H1 (cell line): ENCODE measurements at regions not wholly inside any gene's neighbourhood (a gene's known extent, or its start where the extent isn't known, plus 50 kb on each side); places are given as distances from the start of the nearest gene placed in this dataset.

Experiments
- BACH1 ChIP-seq: IDR thresholded peaks from 2 replicates; pipeline ENCODE4 v1.6.1; 2012; ENCODE audit warnings: low read length, improper control_type of control experiment
- KDM4A ChIP-seq: IDR thresholded peaks from one replicate; pipeline ENCODE4 v1.7.1; 2012; ENCODE audit warnings: low read depth, mild to moderate bottlenecking, moderate library complexity, low read length, inconsistent platforms; ENCODE audit not compliant: severe bottlenecking
- KDM5A ChIP-seq: fragments of 200-600 bp; IDR thresholded peaks from 2 replicates; pipeline ENCODE4 v1.7.1; 2012; ENCODE audit warnings: mild to moderate bottlenecking, low read length, inconsistent platforms, mixed read lengths
- MAFK ChIP-seq: IDR thresholded peaks from 2 replicates; pipeline ENCODE4 v1.6.1; 2012; ENCODE audit warnings: low read depth, mild to moderate bottlenecking, improper control_type of control experiment, low read length
- YY1 ChIP-seq: IDR thresholded peaks from 2 replicates; pipeline ENCODE4 v1.6.1; 2011; ENCODE audit warnings: low read depth, mild to moderate bottlenecking, low read length
- TF ChIP-seq, protein P1 (sequence below): fragments of 300-600 bp; sonication (generic); IDR thresholded peaks from 2 replicates; pipeline ENCODE4 v1.7.1; 2012; ENCODE audit warnings: low read length, moderate library complexity, mild to moderate bottlenecking, inconsistent platforms; ENCODE audit not compliant: insufficient replicate concordance

DNA sequence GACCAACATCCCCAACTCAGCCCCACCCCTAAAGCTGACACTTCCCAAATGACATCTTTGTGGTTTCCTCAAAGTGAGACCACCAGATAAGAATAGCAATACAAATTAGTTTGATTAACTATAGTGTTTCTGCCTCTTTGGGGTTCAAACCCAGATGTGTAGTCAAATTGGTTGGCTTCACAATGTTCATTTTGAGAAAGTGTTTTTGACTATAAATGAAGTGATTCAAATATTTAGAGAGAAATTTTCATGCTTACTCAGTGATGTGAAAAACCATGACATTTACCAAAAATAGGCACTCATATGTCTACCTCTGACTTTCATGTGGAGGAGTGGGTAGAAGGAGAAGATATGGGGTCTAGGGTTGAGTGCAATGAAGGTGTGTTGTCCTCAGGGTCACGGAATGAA is 218.4 kb downstream of the BCAT1 start (continued):
- TF ChIP-seq, protein P1, sequence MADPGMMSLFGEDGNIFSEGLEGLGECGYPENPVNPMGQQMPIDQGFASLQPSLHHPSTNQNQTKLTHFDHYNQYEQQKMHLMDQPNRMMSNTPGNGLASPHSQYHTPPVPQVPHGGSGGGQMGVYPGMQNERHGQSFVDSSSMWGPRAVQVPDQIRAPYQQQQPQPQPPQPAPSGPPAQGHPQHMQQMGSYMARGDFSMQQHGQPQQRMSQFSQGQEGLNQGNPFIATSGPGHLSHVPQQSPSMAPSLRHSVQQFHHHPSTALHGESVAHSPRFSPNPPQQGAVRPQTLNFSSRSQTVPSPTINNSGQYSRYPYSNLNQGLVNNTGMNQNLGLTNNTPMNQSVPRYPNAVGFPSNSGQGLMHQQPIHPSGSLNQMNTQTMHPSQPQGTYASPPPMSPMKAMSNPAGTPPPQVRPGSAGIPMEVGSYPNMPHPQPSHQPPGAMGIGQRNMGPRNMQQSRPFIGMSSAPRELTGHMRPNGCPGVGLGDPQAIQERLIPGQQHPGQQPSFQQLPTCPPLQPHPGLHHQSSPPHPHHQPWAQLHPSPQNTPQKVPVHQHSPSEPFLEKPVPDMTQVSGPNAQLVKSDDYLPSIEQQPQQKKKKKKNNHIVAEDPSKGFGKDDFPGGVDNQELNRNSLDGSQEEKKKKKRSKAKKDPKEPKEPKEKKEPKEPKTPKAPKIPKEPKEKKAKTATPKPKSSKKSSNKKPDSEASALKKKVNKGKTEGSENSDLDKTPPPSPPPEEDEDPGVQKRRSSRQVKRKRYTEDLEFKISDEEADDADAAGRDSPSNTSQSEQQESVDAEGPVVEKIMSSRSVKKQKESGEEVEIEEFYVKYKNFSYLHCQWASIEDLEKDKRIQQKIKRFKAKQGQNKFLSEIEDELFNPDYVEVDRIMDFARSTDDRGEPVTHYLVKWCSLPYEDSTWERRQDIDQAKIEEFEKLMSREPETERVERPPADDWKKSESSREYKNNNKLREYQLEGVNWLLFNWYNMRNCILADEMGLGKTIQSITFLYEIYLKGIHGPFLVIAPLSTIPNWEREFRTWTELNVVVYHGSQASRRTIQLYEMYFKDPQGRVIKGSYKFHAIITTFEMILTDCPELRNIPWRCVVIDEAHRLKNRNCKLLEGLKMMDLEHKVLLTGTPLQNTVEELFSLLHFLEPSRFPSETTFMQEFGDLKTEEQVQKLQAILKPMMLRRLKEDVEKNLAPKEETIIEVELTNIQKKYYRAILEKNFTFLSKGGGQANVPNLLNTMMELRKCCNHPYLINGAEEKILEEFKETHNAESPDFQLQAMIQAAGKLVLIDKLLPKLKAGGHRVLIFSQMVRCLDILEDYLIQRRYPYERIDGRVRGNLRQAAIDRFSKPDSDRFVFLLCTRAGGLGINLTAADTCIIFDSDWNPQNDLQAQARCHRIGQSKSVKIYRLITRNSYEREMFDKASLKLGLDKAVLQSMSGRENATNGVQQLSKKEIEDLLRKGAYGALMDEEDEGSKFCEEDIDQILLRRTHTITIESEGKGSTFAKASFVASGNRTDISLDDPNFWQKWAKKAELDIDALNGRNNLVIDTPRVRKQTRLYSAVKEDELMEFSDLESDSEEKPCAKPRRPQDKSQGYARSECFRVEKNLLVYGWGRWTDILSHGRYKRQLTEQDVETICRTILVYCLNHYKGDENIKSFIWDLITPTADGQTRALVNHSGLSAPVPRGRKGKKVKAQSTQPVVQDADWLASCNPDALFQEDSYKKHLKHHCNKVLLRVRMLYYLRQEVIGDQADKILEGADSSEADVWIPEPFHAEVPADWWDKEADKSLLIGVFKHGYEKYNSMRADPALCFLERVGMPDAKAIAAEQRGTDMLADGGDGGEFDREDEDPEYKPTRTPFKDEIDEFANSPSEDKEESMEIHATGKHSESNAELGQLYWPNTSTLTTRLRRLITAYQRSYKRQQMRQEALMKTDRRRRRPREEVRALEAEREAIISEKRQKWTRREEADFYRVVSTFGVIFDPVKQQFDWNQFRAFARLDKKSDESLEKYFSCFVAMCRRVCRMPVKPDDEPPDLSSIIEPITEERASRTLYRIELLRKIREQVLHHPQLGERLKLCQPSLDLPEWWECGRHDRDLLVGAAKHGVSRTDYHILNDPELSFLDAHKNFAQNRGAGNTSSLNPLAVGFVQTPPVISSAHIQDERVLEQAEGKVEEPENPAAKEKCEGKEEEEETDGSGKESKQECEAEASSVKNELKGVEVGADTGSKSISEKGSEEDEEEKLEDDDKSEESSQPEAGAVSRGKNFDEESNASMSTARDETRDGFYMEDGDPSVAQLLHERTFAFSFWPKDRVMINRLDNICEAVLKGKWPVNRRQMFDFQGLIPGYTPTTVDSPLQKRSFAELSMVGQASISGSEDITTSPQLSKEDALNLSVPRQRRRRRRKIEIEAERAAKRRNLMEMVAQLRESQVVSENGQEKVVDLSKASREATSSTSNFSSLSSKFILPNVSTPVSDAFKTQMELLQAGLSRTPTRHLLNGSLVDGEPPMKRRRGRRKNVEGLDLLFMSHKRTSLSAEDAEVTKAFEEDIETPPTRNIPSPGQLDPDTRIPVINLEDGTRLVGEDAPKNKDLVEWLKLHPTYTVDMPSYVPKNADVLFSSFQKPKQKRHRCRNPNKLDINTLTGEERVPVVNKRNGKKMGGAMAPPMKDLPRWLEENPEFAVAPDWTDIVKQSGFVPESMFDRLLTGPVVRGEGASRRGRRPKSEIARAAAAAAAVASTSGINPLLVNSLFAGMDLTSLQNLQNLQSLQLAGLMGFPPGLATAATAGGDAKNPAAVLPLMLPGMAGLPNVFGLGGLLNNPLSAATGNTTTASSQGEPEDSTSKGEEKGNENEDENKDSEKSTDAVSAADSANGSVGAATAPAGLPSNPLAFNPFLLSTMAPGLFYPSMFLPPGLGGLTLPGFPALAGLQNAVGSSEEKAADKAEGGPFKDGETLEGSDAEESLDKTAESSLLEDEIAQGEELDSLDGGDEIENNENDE: no peak
- TF ChIP-seq KDM4A (no peak), MAFK (no peak), BACH1 (no peak), YY1 (no peak), KDM5A (no peak)
